HG03095 (cell line): ENCODE measurements at regions not wholly inside any gene's neighbourhood (a gene's known extent, or its start where the extent isn't known, plus 50 kb on each side); places are given as distances from the start of the nearest gene placed in this dataset.
"Not testable (repeated sequence)": the region's sequence is repeated elsewhere in the genome, so short reads cannot be mapped to it uniquely, and the experiment has no call there.

Source experiments
- ATAC-seq: cut with Tn5 transposase; IDR thresholded peaks from one replicate; pipeline ENCODE4 v1.9.1; 2021; ENCODE audit warnings: moderate library complexity; ENCODE audit not compliant: unreplicated experiment

- no peak for ATAC-seq
Measured at GRCh38 chr11:122023614-122024250, 92.3 kb downstream of the BLID start.

DNA sequence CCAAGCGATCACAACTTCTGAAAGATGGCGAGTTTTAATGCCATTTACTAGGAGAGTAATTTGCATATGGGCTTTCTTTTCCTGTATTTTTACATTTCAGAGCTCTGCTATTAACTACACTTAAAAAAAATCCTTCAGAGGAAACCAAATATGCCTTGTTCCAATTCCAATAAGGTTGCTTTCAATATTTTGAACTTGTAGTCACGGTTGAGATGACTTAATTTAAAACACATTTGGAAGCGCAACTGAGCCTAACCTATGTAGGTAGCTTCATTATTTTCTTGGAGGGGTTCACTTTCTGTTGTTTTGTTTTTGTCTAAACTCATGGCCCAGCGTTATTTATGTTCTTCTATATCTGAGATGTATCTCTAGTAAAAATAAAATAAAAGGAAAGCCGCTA, 93.4 kb downstream of the BLID start:
- no peak for ATAC-seq

DNA sequence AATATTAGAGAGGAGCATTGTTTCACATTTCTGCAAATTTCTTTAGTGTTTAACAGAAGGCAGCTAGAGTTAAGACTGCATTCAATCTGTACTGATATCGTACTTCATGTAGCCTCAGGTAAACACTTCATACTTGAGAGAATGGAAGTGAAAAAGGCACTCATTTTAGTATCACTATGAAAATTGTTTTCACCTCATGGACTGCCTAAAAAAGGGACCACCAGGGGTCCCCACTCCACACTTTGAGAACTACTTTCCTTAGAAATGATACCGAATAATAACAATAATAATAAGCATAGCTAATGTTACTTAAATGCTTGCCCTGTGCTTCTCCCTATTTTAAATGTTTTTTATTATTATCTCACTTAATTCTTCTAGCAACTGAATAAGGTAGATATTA, 95.1 kb downstream of the BLID start:
- no peak for ATAC-seq

GRCh38 chr11:122019908-122020694, 95.9 kb downstream of the BLID start:
- ATAC-seq, result no peak

DNA sequence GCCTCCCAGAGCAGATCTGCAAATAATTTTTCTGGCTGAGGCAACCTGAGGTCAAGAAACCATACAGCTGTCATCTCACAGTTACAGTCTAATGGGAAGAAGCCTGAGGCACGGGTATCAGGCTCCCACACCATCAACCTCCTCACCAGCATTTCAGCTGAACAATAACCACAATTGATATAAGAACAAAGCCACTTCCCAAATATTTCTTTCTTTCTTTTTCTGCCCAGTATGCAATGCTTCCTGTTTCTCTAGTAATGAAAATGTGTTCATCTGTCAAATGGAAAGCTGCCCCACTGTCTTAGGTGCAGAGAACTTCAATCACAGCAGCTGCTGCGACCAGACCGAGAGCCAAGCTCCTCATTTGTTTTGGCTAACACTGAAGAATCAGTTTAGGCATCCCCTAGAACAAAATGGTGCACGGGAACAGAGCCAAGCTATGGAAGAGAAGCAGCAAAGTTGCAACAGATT, 108.4 kb downstream of the BLID start:
- no peak for ATAC-seq

DNA sequence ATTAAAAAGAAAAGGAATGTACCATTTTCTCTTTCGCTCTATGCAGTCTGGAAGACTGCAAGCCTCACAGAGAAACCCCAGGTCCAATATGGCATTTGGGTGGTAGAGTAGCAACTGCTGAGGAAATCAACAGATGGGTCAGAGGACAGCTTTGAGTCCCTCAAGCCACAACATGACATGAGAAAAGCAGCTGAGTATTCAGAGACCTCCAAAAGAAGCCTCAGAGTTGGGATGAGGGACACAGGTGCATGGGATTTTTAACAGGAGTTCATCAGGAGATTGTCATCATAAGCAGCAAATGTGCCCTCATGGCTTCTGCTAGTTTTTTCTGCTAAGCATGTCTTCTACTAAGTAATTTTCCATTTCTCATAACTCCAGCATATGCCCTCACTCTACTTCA, 111.6 kb downstream of the BLID start:
- no peak for ATAC-seq

DNA sequence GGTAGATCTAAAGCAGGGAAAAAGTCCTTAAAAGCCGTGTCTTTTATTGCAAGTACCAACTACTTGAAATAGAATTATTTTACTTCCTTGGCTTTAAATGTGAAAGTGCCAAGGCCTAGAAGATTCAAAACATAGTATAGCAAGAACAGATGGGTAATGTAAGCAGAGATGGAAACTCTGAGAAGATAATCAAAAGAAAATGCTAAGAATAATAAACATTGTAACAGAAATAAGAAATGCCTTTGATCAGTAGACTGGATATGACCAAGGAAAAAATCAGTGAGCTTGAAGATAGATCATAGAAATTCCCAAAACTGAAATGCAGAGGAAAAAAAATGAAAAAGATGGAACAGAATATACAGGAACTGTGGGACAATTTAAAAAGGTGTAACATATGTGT, 113.1 kb downstream of the BLID start:
- ATAC-seq, result no peak

GRCh38 chr11:122002047-122002446, 114.0 kb downstream of the BLID start:
- no peak for ATAC-seq

DNA sequence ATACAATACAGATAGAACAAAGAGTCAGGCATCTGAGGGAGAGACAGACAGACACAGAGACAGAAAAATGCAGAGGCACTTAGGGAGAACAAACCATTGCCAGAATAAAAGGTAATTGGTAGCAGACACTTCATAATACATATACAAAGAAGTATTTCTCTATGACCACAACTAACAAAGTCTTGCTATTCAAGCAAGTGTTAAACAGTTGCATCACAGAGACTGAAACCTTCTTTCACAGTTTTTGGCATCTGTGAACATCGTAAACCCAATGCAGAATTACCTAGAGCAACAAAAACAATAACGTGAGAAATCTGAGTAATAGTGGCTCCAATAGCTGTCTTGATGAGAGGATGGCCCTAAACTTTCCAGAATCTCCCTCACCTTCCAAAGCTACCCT, 116.4 kb downstream of the BLID start:
- ATAC-seq, result no peak

GRCh38 chr11:121996574-121996973, 119.4 kb downstream of the BLID start:
- ATAC-seq, result no peak

DNA sequence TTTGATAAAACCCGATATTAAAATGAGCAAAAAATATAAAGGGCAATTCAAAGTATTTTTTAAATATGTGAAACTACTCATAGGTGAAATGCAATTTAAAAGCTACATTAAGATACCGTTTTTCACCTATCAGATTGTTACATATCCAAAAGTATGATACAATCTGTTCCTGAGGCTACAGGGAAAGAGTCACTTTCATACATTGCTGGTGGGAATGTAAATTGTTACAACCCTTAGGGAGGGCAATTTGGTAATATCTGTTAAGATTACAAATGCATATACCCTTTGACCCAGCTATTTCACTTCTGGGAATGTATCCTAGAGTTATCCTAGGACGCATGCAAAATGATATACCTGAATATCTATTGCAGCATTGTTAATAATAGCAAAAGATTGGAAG, 132.1 kb downstream of the BLID start:
- no peak for ATAC-seq

DNA sequence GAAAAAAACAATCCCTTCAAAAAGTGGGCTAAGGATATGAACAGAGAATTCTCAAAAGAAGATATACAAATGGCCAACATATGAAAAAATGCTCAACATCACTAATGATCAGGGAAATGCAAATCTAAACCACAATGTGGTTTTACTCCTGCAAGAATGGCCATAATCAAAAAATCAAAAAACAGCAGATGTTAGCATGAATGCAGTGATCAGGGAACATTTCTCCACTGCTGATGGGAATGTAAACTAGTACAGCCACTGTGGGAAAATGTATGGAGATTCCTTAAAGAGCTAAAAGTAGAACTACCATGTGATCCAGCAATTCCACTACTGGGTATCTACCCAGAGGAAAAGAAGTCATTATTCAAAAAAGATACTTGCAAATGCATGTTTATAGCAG, 138.1 kb downstream of the BLID start:
- ATAC-seq, result not testable (repeated sequence)

GRCh38 chr11:121968638-121969037, 147.4 kb downstream of the BLID start:
- ATAC-seq, result no peak

DNA sequence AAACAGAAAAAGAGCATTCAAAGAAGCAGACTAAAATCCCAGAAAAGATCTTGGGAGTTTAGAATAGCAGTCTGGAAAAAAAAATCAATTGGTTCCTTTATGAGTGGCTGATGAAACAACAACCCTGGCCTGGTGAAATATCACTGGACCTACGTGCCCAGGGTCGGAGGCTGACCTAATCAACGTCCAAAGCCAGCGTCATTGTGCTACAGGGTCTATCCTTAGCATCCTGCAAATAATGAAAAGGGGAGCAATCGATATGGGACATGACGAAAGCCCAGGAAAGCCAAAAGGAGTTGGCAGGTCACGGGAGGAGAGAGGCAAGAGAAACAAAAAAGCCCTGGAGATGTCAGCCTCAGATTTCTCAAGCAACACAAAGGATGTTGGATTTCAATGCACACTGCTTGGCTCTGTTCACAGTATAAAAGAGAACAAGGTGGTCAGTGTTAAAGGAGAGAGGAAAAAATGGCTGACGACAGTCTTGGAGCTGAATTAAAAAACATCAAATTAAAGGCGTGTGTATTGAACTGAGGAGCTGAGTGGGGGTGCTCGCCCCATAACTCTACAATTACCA, 148.8 kb downstream of the BLID start:
- ATAC-seq, result no peak

GRCh38 chr11:121965330-121965729, 150.7 kb downstream of the BLID start:
- ATAC-seq, result no peak

DNA sequence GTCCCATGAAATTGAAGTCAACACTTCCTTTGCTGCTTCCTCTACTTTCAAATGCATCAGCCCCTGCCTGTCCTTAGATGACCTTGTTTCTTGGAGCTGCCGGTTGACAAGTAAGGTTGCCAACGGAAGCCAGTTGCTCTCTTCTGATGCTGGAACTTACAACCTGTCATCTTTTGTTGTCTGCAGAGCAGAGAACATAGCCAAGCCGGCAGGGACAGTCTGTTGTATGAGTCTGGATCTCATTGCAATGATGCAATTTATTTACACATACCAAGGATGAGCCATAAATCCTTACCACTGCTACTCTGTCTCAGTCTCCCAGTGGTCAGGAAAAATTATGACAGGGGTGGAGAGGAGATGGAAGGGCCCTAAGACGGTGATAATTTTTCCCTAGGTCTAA, 151.4 kb downstream of the BLID start:
- no peak for ATAC-seq

DNA sequence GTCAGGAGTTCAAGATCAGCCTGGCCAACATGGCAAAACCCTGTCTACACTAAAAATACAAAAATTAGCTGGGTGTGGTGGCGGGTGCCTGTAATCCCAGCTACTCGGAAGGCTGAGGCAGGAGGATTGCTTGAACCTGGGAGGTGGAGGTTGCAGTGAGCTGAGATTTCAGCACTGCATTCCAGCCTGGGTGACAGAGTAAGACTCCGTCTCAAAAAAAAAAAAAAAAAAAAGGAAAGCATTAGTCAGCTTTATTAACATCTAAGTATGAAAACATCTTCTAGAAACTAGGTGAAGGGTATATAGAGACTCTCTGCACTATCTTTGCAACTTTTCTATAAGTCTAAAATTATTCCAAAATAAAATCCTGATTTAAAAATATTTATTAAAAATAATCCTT, 152.2 kb downstream of the BLID start:
- ATAC-seq, result not testable (repeated sequence)

- ATAC-seq, result no peak
Measured at GRCh38 chr11:121961321-121961801, 154.7 kb downstream of the BLID start.

GRCh38 chr11:121958971-121959325, 157.1 kb downstream of the BLID start:
- no peak for ATAC-seq

GRCh38 chr11:121958323-121958970, 157.6 kb downstream of the BLID start:
- no peak for ATAC-seq

DNA sequence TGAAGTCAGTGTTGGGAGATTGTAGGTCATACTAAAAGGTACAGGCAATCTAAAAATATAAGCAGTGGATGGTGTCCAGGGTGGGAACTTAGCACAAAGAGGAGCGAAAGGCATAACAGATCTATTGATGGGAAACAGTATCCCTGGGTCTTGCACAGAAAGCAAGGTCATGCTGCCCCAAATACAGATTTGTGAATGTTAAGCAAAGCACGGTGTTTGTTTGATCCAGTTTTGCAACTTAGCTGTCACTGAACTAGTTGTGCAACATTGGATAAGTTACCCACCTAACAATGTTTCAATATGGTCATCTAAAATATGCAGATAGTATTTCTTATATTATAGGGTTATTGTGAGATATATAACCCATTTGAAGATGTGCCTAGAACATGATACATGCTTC, 162.9 kb downstream of the BLID start:
- no peak for ATAC-seq

GRCh38 chr11:121950160-121950559, 165.9 kb downstream of the BLID start:
- ATAC-seq, result no peak
